ENCODE measurements at regions not wholly inside any gene's neighbourhood (a gene's known extent, or its start where the extent isn't known, plus 50 kb on each side); places are given as distances from the start of the nearest gene placed in this dataset.

- TF ChIP-seq, protein P1, sequence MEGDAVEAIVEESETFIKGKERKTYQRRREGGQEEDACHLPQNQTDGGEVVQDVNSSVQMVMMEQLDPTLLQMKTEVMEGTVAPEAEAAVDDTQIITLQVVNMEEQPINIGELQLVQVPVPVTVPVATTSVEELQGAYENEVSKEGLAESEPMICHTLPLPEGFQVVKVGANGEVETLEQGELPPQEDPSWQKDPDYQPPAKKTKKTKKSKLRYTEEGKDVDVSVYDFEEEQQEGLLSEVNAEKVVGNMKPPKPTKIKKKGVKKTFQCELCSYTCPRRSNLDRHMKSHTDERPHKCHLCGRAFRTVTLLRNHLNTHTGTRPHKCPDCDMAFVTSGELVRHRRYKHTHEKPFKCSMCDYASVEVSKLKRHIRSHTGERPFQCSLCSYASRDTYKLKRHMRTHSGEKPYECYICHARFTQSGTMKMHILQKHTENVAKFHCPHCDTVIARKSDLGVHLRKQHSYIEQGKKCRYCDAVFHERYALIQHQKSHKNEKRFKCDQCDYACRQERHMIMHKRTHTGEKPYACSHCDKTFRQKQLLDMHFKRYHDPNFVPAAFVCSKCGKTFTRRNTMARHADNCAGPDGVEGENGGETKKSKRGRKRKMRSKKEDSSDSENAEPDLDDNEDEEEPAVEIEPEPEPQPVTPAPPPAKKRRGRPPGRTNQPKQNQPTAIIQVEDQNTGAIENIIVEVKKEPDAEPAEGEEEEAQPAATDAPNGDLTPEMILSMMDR (IDR thresholded peaks at IDR 0.05; ENCODE audit: borderline replicate concordance, extremely low read depth, low read length, poor library complexity, severe bottlenecking), result no peak
- TF ChIP-seq EZH2 (IDR thresholded peaks at IDR 0.05; ENCODE audit: borderline replicate concordance, low read depth, low read length, severe bottlenecking), result no peak
These were observed 154.6 kb downstream of the CCDC74A start for GRCh38 chr2:131682122-131682944.

All from DND-41 (cell line).